ENCODE measurements at regions not wholly inside any gene's neighbourhood (a gene's known extent, or its start where the extent isn't known, plus 50 kb on each side); places are given as distances from the start of the nearest gene placed in this dataset.

GRCh38 chr6:144849920-144850319, 564.8 kb downstream of the UTRN start (continued):
- TF ChIP-seq ATF2 (IDR thresholded peaks at IDR 0.05; ENCODE audit: low read length), result no peak

Data from H1 (cell line).